Keratinocyte (primary cell): ENCODE measurements at regions not wholly inside any gene's neighbourhood (a gene's known extent, or its start where the extent isn't known, plus 50 kb on each side); places are given as distances from the start of the nearest gene placed in this dataset.

Source experiments
- DNase-seq: peaks from one replicate; pipeline ENCODE4 v3.0.0-alpha.2; 2011; ENCODE audit warnings: low read depth, missing footprints, low spot score
- FAIRE-seq: peaks from 2 replicates; lab custom pipeline; 2011; peaks lifted over from hg19 to GRCh38; lab: Jason Lieb, UNC
- H2AFZ ChIP-seq: 2 replicates; pipeline ENCODE4 v1.6.0; 2012; ENCODE audit warnings: low read length, control low read depth, inconsistent platforms; ENCODE audit not compliant: control insufficient read depth
- H3K27ac ChIP-seq: 2 replicates; pipeline ENCODE4 v1.5.1; 2011; ENCODE audit warnings: low read length; ENCODE audit not compliant: control insufficient read depth, insufficient read depth
- H3K27me3 ChIP-seq: 3 replicates; pipeline ENCODE4 v1.6.0; 2011; ENCODE audit warnings: low read length; ENCODE audit not compliant: control insufficient read depth, insufficient read depth; ENCODE audit errors: extremely low read depth
- H3K36me3 ChIP-seq, 2 experiments: 2 replicates in 1 of 2; 3 replicates in 1 of 2; pipeline ENCODE4 v1.5.1; 2011; ENCODE audit warnings: low read length in 2 of 2, mild to moderate bottlenecking in 1 of 2; ENCODE audit not compliant: control insufficient read depth in 2 of 2, insufficient read depth in 2 of 2; ENCODE audit errors: extremely low read depth in 1 of 2
- H3K4me1 ChIP-seq: 3 replicates; pipeline ENCODE4 v1.5.1; 2011; ENCODE audit warnings: low read length; ENCODE audit not compliant: control insufficient read depth, insufficient read depth; ENCODE audit errors: extremely low read depth
- H3K4me2 ChIP-seq: 3 replicates; pipeline ENCODE4 v1.6.0; 2011; ENCODE audit warnings: low read depth, low read length; ENCODE audit not compliant: control insufficient read depth, insufficient read depth; ENCODE audit errors: extremely low read depth
- H3K4me3 ChIP-seq, 3 experiments: fragments of 200-600 bp in 1 of 3; sonication (generic) in 1 of 3; 2 replicates in 2 of 3; 3 replicates in 1 of 3; pipeline ENCODE4 v1.5.1; 2011 to 2016; ENCODE audit warnings: low read length in 3 of 3, mild to moderate bottlenecking in 3 of 3, control low read depth in 2 of 3, inconsistent platforms in 1 of 3, low read depth in 1 of 3, mixed read lengths in 1 of 3, mixed run types in 1 of 3, moderate library complexity in 1 of 3; ENCODE audit not compliant: control insufficient read depth in 2 of 3, insufficient read depth in 2 of 3; ENCODE audit errors: extremely low read depth in 1 of 3
- H3K79me2 ChIP-seq: 2 replicates; pipeline ENCODE4 v1.6.0; 2012; ENCODE audit warnings: low read length; ENCODE audit not compliant: control insufficient read depth, insufficient read depth
- H3K9ac ChIP-seq: 3 replicates; pipeline ENCODE4 v1.6.0; 2011; ENCODE audit warnings: low read length; ENCODE audit not compliant: control insufficient read depth, insufficient read depth; ENCODE audit errors: extremely low read depth
- H3K9me1 ChIP-seq: 3 replicates; pipeline ENCODE4 v1.6.0; 2011; ENCODE audit warnings: low read length; ENCODE audit not compliant: control insufficient read depth, insufficient read depth; ENCODE audit errors: extremely low read depth
- H3K9me3 ChIP-seq: 2 replicates; pipeline ENCODE4 v1.5.1; 2012; ENCODE audit warnings: low read depth, low read length; ENCODE audit not compliant: control insufficient read depth
- H4K20me1 ChIP-seq: 3 replicates; pipeline ENCODE4 v1.6.0; 2011; ENCODE audit warnings: low read length; ENCODE audit not compliant: control insufficient read depth, insufficient read depth; ENCODE audit errors: extremely low read depth
- CTCF ChIP-seq, 3 experiments: IDR thresholded peaks in 1 of 3; conservative IDR thresholded peaks in 1 of 3; optimal IDR thresholded peaks in 1 of 3; 2 replicates in 2 of 3; 3 replicates in 1 of 3; pipeline versions ENCODE3 to v1.5.1; 2011; ENCODE audit warnings: low read length in 3 of 3, mild to moderate bottlenecking in 3 of 3, moderate library complexity in 2 of 3, control low read depth in 1 of 3, inconsistent platforms in 1 of 3; ENCODE audit not compliant: insufficient read depth in 2 of 3; ENCODE audit errors: extremely low read depth in 1 of 3
- EZH2 ChIP-seq: IDR thresholded peaks from one replicate; pipeline ENCODE4 v1.6.1; 2012; ENCODE audit warnings: inconsistent platforms, mild to moderate bottlenecking, low read length, moderate library complexity
- dilution Hi-C: fragments of 300-500 bp; cut with MboI; formaldehyde crosslinking; loops from one replicate; pipeline ENCODE4 v1.7.0; 2020; ENCODE audit warnings: low sequenced_read_pairs; ENCODE audit not compliant: extremely low pct_ligation_motif_present

GRCh38 chr5:159582756-159583541 is 252.7 kb upstream of the IL12B start:
- Histone ChIP-seq H3K9me1 (no peaks in the 10 kb centered on the region), H3K79me2 (no peaks in the 10 kb centered on the region), H3K27ac (peak overlapping the region; percentile 83), H3K4me2 (peak overlapping the region; percentile 71), H3K9ac (peak overlapping the region; percentile 56), H3K27me3 (no peaks in the 10 kb centered on the region), H3K4me3 (peak overlapping the region in 1 of 3 experiments; percentile 8), H3K4me1 (peaks cover 22% of the 10 kb centered on the region), H4K20me1 (no peaks in the 10 kb centered on the region), H3K36me3 (no peaks in the 10 kb centered on the region), H3K9me3 (peaks cover 2% of the 10 kb centered on the region), H2AFZ (no peak overlapping the region)
- dilution Hi-C loops, result no loop called here
- TF ChIP-seq CTCF (optimal IDR thresholded peaks at IDR 0.05 in 1 of 3, IDR thresholded peaks at IDR 0.05 in 1 of 3, conservative IDR thresholded peaks at IDR 0.05 in 1 of 3; ENCODE audit: extremely low read depth in 1 of 3, insufficient read depth in 2 of 3, low read length in 3 of 3) (no peak), EZH2 (no peak)
- peak; percentile 59 for DNase-seq
- FAIRE-seq, result peak; percentile 91

- no peak for TF ChIP-seq CTCF (optimal IDR thresholded peaks at IDR 0.05 in 1 of 3, IDR thresholded peaks at IDR 0.05 in 1 of 3, conservative IDR thresholded peaks at IDR 0.05 in 1 of 3; ENCODE audit: extremely low read depth in 1 of 3, insufficient read depth in 2 of 3, low read length in 3 of 3)
- no peak for TF ChIP-seq EZH2
- H3K36me3 ChIP-seq, result no peaks in the 10 kb centered on the region
- H3K27me3 ChIP-seq, result no peaks in the 10 kb centered on the region
- peaks cover 17% of the 10 kb centered on the region for H3K4me1 ChIP-seq
- H3K9ac ChIP-seq, result no peak overlapping the region
- no peaks in the 10 kb centered on the region for H3K79me2 ChIP-seq
- peaks cover 2% of the 10 kb centered on the region for H3K9me3 ChIP-seq
- no peaks in the 10 kb centered on the region for H4K20me1 ChIP-seq
- no peak for DNase-seq
- no peak overlapping the region for H2AFZ ChIP-seq
- no peak overlapping the region for H3K4me2 ChIP-seq
- H3K9me1 ChIP-seq, result no peaks in the 10 kb centered on the region
- H3K4me3 ChIP-seq, result no peak overlapping the region
- dilution Hi-C loops, result no loop called here
- no peak overlapping the region for H3K27ac ChIP-seq
- FAIRE-seq, result no peak
Measured at GRCh38 chr5:159586921-159587320, 256.6 kb upstream of the IL12B start.
